HCT116 (cell line): ENCODE measurements at regions not wholly inside any gene's neighbourhood (a gene's known extent, or its start where the extent isn't known, plus 50 kb on each side); places are given as distances from the start of the nearest gene placed in this dataset.

Experiments
- EZH2phosphoT487 ChIP-seq: fragments of 200-600 bp; IDR thresholded peaks from 2 replicates; pipeline ENCODE4 v1.6.1; 2018; ENCODE audit warnings: antibody characterized with exemption, borderline replicate concordance
- SIN3A ChIP-seq: IDR thresholded peaks from 2 replicates; pipeline ENCODE4 v1.6.1; 2012; ENCODE audit warnings: low read depth
- ZNF274 ChIP-seq: fragments of 200-500 bp; sonication (Bioruptor generic); IDR thresholded peaks from 2 replicates; pipeline ENCODE4 v1.6.1; 2014; ENCODE audit warnings: mild to moderate bottlenecking, low read depth, low read length, inconsistent platforms
- TF ChIP-seq, protein P1 (sequence below), 3 experiments: fragments of 200-600 bp in 1 of 3; sonication (generic) in 1 of 3; IDR thresholded peaks in 2 of 3; conservative IDR thresholded peaks in 1 of 3; 2 replicates each; pipeline ENCODE4 v1.5.1; 2012 to 2017; ENCODE audit warnings: low read depth in 2 of 3, low read length in 2 of 3, antibody characterized with exemption in 1 of 3, borderline replicate concordance in 1 of 3, control low read depth in 1 of 3, mild to moderate bottlenecking in 1 of 3, mixed read lengths in 1 of 3, mixed run types in 1 of 3, moderate library complexity in 1 of 3; ENCODE audit not compliant: insufficient read depth in 1 of 3
- TF ChIP-seq, protein P2 (sequence below): IDR thresholded peaks from 2 replicates; pipeline ENCODE4 v1.6.1; 2012
- TF ChIP-seq, protein P3 (sequence below): IDR thresholded peaks from 2 replicates; pipeline ENCODE4 v1.6.1; 2011; ENCODE audit warnings: mild to moderate bottlenecking, low read length, moderate library complexity; ENCODE audit not compliant: insufficient replicate concordance; ENCODE audit errors: extremely low read depth

DNA sequence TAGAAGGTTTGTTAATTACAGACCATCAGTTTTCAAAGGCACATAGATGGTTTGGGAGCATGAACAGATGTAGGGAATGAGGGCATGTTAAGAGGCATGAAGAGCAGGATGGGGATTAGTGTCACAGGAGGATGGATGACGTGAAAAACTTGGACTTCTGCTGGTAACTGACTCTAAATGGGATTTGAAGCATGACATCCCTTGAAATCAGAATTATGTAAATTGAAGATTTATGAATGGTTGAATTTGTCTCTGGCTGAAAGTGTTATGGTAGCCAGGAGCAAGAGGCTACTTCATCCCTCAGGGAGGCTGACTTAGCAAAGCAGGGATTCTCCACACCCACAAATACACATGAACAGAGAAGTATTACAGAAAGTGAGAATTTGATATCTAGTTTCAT, 454.6 kb downstream of the MAGEB5 start:
- TF ChIP-seq, protein P1, sequence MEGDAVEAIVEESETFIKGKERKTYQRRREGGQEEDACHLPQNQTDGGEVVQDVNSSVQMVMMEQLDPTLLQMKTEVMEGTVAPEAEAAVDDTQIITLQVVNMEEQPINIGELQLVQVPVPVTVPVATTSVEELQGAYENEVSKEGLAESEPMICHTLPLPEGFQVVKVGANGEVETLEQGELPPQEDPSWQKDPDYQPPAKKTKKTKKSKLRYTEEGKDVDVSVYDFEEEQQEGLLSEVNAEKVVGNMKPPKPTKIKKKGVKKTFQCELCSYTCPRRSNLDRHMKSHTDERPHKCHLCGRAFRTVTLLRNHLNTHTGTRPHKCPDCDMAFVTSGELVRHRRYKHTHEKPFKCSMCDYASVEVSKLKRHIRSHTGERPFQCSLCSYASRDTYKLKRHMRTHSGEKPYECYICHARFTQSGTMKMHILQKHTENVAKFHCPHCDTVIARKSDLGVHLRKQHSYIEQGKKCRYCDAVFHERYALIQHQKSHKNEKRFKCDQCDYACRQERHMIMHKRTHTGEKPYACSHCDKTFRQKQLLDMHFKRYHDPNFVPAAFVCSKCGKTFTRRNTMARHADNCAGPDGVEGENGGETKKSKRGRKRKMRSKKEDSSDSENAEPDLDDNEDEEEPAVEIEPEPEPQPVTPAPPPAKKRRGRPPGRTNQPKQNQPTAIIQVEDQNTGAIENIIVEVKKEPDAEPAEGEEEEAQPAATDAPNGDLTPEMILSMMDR (IDR thresholded peaks at IDR 0.05 in 2 of 3, conservative IDR thresholded peaks at IDR 0.05 in 1 of 3; ENCODE audit: borderline replicate concordance in 1 of 3, insufficient read depth in 1 of 3, low read depth in 2 of 3, low read length in 2 of 3), result no peak
- TF ChIP-seq, protein P2, sequence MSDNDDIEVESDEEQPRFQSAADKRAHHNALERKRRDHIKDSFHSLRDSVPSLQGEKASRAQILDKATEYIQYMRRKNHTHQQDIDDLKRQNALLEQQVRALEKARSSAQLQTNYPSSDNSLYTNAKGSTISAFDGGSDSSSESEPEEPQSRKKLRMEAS, result no peak
- TF ChIP-seq ZNF274, result no peak
- TF ChIP-seq, protein P3, sequence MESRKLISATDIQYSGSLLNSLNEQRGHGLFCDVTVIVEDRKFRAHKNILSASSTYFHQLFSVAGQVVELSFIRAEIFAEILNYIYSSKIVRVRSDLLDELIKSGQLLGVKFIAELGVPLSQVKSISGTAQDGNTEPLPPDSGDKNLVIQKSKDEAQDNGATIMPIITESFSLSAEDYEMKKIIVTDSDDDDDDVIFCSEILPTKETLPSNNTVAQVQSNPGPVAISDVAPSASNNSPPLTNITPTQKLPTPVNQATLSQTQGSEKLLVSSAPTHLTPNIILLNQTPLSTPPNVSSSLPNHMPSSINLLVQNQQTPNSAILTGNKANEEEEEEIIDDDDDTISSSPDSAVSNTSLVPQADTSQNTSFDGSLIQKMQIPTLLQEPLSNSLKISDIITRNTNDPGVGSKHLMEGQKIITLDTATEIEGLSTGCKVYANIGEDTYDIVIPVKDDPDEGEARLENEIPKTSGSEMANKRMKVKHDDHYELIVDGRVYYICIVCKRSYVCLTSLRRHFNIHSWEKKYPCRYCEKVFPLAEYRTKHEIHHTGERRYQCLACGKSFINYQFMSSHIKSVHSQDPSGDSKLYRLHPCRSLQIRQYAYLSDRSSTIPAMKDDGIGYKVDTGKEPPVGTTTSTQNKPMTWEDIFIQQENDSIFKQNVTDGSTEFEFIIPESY, result no peak
- TF ChIP-seq SIN3A, result no peak
- no peak for TF ChIP-seq EZH2phosphoT487
